Liver (tissue), 2 donors: ENCODE measurements at regions not wholly inside any gene's neighbourhood (a gene's known extent, or its start where the extent isn't known, plus 50 kb on each side); places are given as distances from the start of the nearest gene placed in this dataset.

Experiments used
- FOXA1 ChIP-seq: IDR thresholded peaks from 2 replicates; pipeline ENCODE4 v1.6.1; 2016; ENCODE audit warnings: antibody characterized with exemption
- RAD21 ChIP-seq, 2 donors: IDR thresholded peaks; 2 replicates each; pipeline ENCODE4 v1.6.1; 2016; ENCODE audit warnings: antibody characterized with exemption in 2 of 2, mild to moderate bottlenecking in 2 of 2
- donor health status: healthy.

DNA sequence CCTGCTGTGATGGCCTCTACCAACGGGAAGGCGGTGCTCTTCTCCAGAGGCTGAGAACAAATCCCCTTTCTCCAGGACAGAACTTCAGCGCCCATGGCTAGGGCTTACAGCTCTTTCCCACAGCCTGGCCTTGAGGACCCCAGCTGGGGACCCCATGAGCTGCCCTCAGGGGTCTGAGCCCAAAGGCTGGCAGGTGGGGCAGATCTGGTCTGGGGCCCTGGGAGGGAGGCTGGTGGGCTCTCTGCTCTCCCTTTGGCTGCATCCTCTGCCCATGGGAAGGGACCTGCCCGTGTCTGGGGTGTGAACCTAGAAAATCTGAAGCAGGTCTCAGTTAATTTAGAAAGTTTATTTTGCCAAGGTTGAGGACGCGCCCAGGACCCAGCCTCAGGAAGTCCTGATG, 322.1 kb downstream of the ADGRD1 start:
- TF ChIP-seq RAD21 (IDR thresholded peaks at IDR 0.05) = no peak
- TF ChIP-seq FOXA1 = no peak
